ENCODE measurements at regions not wholly inside any gene's neighbourhood (a gene's known extent, or its start where the extent isn't known, plus 50 kb on each side); places are given as distances from the start of the nearest gene placed in this dataset.
"Not testable (repeated sequence)": the region's sequence is repeated elsewhere in the genome, so short reads cannot be mapped to it uniquely, and the experiment has no call there.

GRCh38 chr7:4468320-4469102 is 213.6 kb upstream of the FOXK1 start:
- Histone ChIP-seq H3K4me3 (no peak overlapping the region), H3K27me3 (no peaks in the 10 kb centered on the region), H3K36me3 (no peaks in the 10 kb centered on the region), H3K4me1 (no peaks in the 10 kb centered on the region), H3K27ac (no peak overlapping the region), H3K9me3 (no peaks in the 10 kb centered on the region)
- TF ChIP-seq, protein P1, sequence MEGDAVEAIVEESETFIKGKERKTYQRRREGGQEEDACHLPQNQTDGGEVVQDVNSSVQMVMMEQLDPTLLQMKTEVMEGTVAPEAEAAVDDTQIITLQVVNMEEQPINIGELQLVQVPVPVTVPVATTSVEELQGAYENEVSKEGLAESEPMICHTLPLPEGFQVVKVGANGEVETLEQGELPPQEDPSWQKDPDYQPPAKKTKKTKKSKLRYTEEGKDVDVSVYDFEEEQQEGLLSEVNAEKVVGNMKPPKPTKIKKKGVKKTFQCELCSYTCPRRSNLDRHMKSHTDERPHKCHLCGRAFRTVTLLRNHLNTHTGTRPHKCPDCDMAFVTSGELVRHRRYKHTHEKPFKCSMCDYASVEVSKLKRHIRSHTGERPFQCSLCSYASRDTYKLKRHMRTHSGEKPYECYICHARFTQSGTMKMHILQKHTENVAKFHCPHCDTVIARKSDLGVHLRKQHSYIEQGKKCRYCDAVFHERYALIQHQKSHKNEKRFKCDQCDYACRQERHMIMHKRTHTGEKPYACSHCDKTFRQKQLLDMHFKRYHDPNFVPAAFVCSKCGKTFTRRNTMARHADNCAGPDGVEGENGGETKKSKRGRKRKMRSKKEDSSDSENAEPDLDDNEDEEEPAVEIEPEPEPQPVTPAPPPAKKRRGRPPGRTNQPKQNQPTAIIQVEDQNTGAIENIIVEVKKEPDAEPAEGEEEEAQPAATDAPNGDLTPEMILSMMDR (IDR thresholded peaks at IDR 0.05), result no peak
- no peak for TF ChIP-seq POLR2A (IDR thresholded peaks at IDR 0.05)
- DNase-seq (no peak), ATAC-seq (no peak)
- intact Hi-C loops (cut with DNase I), result no loop called here
- WGBS (ENCODE audit: insufficient coverage, low coverage, low lambda C conversion rate, missing lambda C conversion rate), result 50% methylated on average over 3 of the region's 5 CpGs

DNA sequence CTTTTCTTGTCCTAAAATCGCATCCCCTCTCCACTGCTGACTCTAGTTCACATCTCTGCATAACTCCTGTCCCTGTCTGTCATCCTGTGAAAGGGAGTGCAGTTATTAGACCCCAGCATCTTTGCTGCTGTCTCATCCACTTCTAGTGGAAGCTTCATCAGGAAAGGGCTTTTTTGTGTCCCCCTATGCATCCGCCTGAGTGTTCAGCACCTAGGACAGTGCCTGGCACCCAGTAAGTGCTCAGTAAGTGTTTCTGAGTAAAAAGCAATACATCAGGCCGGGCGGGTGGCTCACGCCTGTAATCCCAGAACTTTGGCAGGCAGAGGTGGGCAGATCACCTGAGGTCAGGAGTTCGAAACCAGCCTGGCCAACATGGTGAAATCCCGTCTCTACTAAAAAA is 211.8 kb upstream of the FOXK1 start:
- WGBS (ENCODE audit: insufficient coverage, low coverage, low lambda C conversion rate, missing lambda C conversion rate), result 53% methylated on average over 7 of the region's 7 CpGs

DNA sequence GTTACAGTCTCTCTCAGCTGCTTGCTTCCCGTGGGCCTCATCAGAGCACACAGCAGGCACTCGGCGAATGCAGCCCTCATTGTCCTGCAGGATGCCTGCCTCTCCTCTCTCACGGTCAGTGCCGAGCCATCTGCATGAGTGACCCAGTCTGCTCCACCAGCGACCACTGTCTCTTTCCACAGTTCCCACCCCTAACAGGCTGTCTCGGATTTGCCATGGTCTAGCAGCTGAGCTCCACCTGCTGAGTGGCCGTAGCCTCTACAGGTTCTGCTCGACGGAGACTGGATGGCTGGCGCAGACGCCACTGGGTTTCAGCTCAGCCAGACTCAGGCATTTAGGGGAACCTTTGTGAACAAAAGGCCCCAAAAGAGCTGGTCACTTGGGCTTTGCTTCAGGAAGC is 209.4 kb upstream of the FOXK1 start:
- intact Hi-C loops (cut with DNase I), result no loop called here
- Histone ChIP-seq H3K36me3 (no peaks in the 10 kb centered on the region), H3K27ac (no peak overlapping the region), H3K4me3 (no peak overlapping the region), H3K27me3 (no peaks in the 10 kb centered on the region), H3K4me1 (no peaks in the 10 kb centered on the region), H3K9me3 (no peaks in the 10 kb centered on the region)
- 43% methylated on average over 6 of the region's 12 CpGs for WGBS (ENCODE audit: insufficient coverage, low coverage, low lambda C conversion rate, missing lambda C conversion rate)
- no peak for TF ChIP-seq POLR2A (IDR thresholded peaks at IDR 0.05)
- TF ChIP-seq, protein P1 (IDR thresholded peaks at IDR 0.05), result no peak
- no peak for DNase-seq
- ATAC-seq, result no peak

More for the DNA sequence above, 211.8 kb upstream of the FOXK1 start:
- H3K4me3 ChIP-seq, result no peak overlapping the region
- no peaks in the 10 kb centered on the region for H3K4me1 ChIP-seq
- TF ChIP-seq, protein P1 (IDR thresholded peaks at IDR 0.05), result no peak
- no peak for TF ChIP-seq POLR2A (IDR thresholded peaks at IDR 0.05)
- H3K36me3 ChIP-seq, result no peaks in the 10 kb centered on the region
- intact Hi-C loops (cut with DNase I), result no loop called here
- ATAC-seq, result no peak
- no peak for DNase-seq
- no peaks in the 10 kb centered on the region for H3K9me3 ChIP-seq
- no peaks in the 10 kb centered on the region for H3K27me3 ChIP-seq
- H3K27ac ChIP-seq, result no peak overlapping the region

GRCh38 chr7:4479367-4480039 is 202.6 kb upstream of the FOXK1 start:
- H3K27ac ChIP-seq, result no peak overlapping the region
- ATAC-seq, result peak; percentile 64 to 80 (median 72)
- H3K4me1 ChIP-seq, result no peaks in the 10 kb centered on the region
- H3K4me3 ChIP-seq, result no peak overlapping the region
- DNase-seq, result peak in 1 of 3 donors; percentile 35
- 38% methylated on average over 9 of the region's 12 CpGs for WGBS (ENCODE audit: insufficient coverage, low coverage, low lambda C conversion rate, missing lambda C conversion rate)
- no peaks in the 10 kb centered on the region for H3K27me3 ChIP-seq
- H3K9me3 ChIP-seq, result no peaks in the 10 kb centered on the region
- intact Hi-C loops (cut with DNase I), result no loop called here
- no peaks in the 10 kb centered on the region for H3K36me3 ChIP-seq
- TF ChIP-seq, protein P1 (IDR thresholded peaks at IDR 0.05), result peak in 3 of 4 donors; percentile 40 to 48 (median 42)
- TF ChIP-seq POLR2A (IDR thresholded peaks at IDR 0.05), result no peak

DNA sequence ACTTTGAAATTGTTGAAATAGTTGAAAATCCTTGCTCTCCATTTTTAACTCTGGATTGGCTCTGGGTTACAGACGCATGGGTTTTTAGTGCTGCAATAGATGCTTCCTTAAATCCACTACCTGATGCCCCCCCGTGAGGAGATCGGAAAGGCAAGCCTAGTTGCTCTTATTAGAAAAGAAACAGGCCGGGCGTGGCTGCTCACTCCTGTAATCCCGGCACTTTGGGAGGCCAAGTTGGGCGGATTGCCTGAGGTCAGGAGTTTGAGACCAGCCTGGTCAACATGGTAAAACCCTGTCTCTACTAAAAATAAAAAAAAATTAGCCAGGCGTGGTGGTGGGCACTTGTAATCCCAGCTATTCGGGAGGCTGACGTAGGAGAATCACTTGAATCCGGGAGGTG is 202.0 kb upstream of the FOXK1 start:
- H3K4me3 ChIP-seq; H3K9me3 ChIP-seq; H3K36me3 ChIP-seq; ATAC-seq; DNase-seq; H3K27me3 ChIP-seq; H3K27ac ChIP-seq; intact Hi-C loops (cut with DNase I); H3K4me1 ChIP-seq: not testable (repeated sequence)
- 71% methylated on average over 9 of the region's 11 CpGs for WGBS (ENCODE audit: insufficient coverage, low coverage, low lambda C conversion rate, missing lambda C conversion rate)
